GM18870 (cell line): ENCODE measurements at regions not wholly inside any gene's neighbourhood (a gene's known extent, or its start where the extent isn't known, plus 50 kb on each side); places are given as distances from the start of the nearest gene placed in this dataset.
A peak's percentile ranks its signal among the peaks of the same experiment; 100 is the strongest.

Experiments
- ATAC-seq: cut with Tn5 transposase; IDR thresholded peaks from one replicate; pipeline ENCODE4 v1.9.1; 2021; ENCODE audit warnings: moderate library complexity; ENCODE audit not compliant: unreplicated experiment

DNA sequence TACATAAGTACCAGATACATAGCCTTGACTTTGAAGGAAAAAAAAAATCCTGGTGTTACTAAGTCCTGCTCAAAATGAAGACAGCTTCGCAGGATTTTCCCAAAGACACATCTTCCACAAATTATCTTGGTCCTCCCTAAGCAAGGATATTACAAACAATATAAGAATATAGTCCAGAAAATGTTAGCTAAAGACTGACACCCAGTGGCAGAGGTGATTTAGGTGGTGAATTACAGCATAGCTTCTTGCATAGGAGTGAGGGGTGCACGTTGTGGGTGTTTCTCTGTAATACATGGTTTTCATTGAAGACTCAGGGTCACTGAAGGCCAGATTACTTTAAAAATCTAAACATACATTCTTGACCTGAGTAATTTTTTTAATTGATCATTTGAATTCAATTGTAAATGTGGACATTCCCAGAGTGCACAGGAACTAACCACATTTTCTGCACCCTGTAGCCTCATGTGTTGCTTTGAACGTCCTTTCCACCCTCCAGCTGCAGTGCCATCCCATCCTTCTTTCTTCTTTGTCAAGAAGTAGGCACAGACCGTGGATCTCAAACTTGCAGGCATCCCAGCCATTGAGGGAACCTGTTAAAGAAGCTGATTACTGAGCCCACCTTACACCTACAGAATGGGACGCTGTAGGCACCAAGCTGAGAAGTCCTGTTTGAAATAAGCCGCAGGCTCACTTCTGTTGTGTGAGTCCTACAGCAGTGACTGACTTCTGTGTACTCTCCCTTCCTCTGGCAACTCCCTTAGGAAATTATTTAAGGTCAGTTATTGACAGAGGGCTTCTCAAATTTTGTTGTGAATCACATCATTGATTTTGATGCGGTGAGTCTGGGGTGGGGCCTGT is 102.6 kb downstream of the PERP start:
- ATAC-seq: peak; percentile 61

DNA sequence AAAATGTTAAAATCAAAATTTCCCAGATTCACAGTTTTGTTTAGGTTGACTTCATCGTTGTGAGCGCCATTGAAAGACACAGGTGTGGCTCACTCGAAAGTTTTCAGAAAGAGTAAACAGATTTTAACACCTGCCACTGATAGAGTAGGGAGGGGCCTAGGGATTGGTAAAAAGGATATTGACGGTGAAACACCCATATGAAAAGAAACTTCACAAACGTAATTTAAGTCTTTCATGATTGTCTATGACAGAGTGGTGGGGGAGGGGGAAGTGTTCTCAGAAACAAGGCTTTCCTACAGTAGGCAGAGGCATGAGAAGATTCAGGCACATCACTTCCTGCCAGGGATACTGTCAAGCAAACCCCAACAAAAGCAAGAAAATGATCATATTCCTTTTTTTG is 101.4 kb downstream of the PERP start:
- no peak for ATAC-seq

DNA sequence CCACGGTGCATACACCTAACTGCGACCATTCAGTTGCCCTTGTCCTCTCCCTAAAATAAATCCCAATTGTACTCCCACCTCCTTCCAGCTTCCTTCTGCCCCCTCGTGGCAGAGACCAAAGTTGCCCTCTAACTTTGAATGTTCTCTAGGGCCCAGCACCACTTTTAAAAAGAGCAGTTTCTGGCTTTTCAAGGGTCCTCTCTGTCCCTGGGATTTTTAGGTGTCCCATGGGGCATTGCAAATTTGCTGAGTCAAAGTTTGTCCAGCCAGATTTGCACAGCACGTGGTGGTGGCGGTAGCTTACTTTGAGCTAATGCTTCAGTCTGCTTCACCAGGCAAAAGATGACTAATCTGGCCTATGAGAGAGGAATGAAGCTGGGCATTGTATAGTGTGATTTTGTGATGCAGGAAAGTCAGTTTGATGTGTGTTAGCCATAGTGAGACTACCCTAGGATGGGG is 100.2 kb downstream of the PERP start:
- no peak for ATAC-seq

DNA sequence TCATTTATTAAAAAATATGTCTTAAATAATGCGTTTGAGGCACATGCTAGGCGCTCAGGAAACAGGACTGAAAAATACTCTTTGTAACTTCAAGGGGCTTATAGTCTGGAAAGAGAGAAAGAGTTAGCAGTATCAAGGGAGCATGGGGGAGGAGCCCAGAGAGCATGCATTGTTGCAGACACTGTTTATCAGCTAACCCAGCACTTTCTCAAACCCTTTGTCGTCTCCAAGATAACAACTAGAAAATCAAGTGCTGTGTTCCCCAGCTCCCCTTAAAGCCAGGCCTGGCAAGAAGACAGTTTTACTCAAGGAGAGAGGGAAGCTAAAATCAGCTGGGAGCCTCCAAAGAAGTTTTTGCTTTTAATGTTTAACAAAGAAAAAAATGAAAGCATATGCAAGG is 98.4 kb downstream of the PERP start:
- no peak for ATAC-seq

DNA sequence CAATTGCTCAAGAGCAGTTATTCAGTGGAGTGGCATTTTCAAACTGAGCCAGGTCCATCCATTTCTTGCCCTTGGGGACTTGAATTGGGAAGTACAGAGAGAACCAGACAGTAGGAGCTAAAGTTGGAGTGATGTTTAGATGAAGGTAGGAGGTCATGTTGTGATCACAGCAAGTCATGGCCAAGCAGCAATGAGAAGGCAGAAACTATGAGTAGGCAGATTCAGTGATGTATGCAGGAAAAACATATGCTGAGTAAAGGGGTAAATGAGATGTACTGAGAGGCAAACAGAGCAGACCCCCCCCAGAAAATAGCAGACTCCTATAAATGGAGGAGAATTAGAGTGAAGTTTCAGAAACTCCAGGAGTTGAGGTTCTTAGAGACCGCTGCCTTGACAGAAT is 95.8 kb downstream of the PERP start:
- no peak for ATAC-seq

DNA sequence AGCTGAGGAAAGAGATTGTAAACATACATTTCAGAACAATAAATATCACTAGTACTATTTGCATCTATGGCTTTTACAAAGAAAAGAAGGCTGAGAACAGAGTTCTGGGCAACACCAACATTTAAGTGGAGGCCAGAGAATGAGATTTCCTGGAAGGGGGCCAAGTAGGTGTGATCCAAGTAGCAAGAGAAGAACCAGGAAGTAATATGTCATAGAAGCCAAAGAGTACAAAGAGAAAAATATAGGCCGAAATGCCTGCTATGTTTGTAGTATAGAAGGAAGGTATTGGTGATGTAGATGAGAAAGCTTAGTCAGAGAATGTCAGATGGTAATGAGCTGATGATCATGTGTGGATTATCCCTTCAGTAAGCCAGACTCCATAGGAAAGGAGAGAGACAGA is 94.5 kb downstream of the PERP start:
- no peak for ATAC-seq

DNA sequence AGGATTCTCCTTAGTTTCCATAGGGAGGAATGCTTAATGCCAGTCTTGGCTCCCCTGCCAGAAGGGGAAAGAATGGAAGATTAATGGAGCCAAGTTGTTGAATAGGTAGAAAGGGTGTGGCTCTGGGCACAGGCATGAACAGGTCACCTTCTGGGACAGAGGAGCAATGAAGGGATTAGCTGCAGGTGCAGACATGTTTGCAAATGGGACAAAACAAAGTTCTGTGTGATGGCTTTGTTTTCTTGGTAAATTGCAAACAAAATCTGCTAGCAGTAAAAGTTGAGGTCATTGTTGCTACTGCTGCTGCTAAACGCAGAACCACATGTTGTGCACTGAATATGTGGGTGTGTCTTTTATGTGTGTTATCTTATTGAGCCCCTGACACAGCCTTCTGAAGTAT is 93.3 kb downstream of the PERP start:
- ATAC-seq: no peak

DNA sequence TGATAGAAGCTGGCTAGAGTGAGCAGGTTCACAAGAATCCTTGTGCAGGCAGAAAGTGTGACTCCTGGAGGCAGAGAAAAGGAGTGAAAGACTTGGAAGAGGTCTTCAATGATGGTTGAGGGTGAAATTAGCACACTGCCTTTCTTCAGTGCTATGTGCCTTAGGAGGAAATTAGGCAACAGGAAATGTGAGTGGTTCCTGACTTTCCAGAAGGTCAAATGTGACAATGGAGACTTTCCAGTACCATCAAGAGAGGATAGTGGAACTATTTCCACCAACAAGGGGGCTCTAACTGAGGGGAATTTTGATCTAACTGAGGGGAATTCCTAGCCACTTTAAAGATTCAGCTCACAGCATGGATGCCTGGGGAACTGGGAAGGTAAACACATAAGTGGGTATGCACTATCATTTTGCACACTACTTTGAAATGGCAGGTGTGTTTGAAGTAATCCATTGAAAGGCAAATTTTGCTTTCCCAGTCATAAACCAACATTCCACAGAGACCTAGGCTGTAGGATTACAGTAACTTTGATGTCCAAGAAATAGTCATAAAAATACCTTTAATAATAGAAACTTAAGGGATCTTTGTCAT is 90.0 kb downstream of the PERP start:
- ATAC-seq: no peak

DNA sequence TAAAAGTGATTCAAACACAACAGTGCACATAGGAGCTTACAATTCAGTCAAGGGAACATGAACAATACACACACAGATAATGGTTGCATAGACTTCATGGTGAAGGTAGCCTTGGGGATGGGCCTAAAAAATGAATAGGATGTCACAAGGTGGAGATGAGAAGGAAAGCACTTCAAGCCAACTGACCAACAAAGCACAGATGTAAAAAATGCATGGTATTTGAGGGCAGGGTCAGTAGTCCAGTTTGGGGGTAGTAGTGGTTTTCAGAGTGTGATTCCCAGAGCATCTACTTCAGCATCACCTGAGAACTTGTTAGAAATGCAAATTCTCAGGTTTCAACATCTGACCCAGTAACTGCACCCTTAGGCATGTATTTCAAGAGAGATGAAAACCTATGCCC is 88.9 kb downstream of the PERP start:
- no peak for ATAC-seq

DNA sequence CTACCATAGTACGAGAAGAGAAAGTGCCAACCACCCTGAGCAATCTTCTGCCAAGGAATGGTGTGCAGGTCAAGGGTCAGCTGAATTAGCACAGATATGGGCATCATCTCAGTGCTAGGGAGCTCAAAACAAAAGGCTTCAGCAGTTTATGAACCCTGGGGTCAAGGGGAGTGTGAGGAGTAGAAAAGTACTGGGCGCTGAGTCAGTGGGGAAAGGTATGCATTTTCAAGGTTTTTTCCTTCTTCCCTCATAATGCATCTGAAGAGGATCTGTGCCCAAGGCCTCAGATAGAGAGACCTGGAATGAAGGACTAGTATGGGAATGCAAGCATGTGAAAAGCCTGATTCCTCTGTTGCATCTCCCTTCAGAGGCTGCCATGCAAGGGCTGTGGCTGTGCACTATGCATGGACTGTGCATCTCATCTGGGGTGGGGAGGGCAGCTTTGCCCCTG is 81.7 kb downstream of the PERP start:
- no peak for ATAC-seq

DNA sequence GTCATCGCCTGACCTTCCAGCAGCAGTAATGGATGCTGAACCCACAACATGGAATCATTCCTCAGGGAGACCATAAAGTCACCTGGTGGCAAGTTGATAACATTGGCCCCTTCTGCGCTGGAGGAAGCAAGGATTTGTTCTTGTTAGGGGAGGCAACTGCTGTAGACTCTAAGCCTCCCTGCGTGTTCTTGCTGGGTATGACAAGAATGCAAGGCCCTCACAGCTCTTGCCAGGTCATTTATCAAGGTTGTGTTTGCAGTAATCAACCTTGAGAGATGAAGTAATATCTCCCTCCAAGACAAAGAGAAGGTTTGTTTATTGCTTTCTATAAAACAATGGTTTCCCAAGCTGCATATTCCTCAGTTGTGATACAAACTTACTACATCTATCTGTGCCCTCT is 80.9 kb downstream of the PERP start:
- no peak for ATAC-seq

DNA sequence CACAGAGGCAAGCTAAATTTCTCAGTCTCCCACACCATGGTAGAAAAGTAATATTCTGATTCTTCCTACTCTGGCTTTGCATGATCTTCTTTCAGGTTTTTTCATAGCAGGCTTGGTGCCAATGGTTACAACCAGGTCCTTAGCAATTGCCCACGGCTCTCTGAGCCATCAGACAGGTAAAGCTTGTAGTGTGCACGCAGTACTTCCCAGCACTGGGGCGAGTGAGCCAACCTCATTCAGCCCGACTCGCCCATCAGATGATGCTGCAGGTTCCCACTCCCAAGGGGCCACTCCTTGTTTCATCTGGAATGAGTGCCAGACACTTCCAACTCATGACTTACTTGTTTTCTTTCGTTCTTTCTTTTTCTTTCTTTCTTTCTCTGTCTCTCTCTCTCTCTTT is 78.3 kb downstream of the PERP start:
- ATAC-seq: no peak

DNA sequence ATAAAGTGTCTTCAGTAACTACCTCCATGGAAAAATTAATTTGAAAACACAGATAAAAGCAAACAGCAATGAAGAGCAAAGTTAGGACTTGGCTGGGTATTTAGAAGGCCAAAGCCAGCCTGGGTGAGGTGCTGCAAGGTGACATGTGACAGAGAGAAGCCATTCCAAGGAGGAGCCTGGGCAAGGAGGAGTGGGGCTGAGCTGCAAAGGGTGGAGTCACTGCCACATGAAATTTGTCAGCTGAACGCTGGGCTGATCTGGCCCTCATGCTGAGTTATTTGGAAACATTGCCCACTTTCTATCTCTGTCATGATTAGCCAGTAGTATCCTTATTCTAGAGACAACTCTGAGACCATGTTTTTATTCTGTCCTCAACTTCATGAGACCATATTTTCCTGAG is 76.3 kb downstream of the PERP start:
- ATAC-seq: no peak

DNA sequence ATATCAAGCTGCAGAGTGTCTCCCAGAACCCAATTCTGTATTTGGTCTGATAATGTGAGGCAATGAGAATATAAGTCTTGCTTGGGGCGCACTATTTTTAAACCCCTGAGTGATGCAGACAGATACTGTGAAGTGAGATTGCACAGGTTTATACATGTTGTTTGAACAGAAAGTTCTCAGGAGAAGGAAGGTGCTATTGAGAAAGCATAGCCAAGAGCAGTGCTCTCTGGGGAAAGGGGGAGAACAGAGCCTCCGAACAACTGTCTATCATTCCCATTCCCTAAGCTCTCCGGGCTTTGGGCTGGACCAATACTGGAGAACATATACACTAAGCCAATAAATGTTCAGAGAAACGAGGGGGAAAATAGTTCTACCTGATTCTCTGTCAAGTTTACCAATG is 75.8 kb downstream of the PERP start:
- ATAC-seq: no peak

DNA sequence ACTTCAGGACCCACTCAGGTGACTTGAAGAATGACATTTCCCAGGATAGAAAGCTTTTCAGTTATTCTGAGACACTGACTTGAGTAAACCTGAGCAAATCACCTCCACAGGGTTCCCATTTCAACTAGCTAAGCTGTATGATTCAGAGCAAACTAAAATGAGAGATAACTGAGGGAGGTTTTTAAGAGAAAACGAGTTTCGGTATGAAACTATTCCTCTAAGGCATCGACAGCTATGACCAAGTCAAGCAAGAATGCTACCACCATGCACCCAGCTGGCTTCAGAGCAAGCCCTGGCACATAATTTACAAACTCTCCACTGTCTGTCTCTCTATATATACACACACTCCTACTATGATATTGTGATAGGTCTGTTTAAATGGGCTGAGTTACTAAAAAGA is 75.4 kb downstream of the PERP start:
- ATAC-seq: no peak

DNA sequence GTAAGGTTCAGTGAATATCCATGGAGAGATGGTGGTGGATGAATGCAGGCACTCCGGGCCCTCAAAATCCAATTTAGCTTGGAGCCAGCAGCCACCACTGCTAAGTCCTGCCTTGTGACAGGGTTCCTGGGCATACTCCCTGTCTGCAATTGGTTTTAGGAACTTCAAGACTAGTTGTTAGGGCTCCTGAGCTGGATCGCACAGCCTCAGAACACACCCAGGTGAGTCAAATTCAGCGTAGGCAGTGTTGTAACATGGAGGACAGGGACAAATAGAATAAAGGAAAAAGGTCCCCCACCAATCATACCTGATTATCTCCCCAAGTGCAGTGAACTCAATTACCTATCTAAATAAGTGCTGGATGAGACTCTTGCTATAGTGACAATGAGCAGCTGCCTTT is 74.6 kb downstream of the PERP start:
- no peak for ATAC-seq

DNA sequence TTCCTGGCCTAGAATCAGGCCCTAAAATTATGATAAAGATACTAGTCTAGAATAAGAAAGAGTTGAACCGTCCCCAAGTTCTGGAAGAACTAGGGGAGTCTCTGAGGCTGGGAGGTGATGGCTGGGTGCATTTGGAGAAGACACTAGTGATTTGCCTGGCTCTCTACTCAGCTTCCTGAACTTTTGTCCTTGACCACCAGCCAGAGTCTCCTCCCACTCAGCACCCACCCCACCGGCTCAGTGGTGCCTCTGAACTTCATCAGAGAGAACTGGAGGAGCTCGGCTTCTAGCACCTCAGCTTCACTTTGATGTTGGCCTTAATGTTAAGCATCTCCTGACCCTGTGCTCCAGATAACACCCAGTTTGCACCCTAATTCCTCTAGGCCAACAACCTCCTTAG is 73.0 kb downstream of the PERP start:
- ATAC-seq: no peak

DNA sequence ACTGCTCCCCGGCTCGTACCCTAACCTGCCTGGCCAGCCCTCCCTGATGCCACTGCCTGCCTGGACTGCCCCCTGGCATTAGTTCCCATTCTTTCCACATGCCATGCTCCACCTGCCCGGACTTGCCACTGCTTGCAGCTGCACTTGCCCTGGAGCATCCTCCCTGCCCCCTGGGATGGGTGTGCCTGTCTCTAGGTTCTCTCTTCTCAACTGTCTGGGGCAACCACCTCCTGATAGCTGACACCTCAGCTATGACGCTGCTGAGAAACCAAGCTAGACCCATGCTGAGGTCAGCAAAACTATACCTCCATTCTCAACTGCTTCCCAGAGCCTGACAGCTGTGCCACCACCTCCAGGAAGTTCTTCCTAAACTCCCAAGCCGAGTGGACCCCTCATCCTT is 72.1 kb downstream of the PERP start:
- no peak for ATAC-seq

DNA sequence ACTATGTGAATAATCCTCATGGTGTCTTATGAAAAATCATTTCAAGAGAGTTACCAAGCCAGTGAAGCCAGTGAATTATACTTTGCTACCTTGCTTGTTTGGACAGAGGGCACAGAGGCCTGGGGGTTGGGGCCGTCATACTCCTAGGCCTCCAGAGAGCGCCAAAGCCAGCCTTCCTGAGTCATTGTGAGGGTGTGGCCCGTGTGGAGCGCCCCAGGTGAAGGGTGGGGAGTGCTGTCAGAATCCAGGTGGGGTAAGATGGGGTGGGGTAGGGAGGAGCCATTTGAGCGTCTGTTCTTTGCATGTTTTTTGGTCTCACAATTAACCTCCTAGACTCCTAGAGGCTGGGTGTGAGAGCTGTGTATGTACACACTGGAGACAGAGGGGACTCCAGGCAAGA is 71.1 kb downstream of the PERP start:
- no peak for ATAC-seq

DNA sequence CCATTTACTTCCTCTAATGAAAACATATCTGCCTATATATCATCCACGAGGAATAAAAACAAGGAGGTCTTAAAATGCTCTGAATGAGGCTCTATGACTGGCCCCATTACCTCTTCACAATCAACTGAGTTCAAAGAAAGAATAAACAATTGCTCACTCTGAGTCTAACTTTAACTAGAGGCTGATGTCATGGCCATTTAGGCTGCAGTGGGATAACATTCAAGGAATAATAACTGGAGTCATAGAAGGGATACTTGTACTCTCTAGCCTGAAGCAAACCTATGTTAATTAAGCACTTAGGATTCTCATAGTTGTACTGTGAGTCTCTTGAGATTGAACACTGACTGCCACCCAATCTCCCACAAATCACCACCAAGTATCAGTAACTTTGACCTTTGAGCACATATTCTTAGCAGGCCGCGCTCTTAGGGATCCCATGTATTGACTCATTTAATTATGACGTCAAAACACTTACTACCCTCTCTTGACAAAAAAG is 70.2 kb downstream of the PERP start:
- ATAC-seq: no peak

DNA sequence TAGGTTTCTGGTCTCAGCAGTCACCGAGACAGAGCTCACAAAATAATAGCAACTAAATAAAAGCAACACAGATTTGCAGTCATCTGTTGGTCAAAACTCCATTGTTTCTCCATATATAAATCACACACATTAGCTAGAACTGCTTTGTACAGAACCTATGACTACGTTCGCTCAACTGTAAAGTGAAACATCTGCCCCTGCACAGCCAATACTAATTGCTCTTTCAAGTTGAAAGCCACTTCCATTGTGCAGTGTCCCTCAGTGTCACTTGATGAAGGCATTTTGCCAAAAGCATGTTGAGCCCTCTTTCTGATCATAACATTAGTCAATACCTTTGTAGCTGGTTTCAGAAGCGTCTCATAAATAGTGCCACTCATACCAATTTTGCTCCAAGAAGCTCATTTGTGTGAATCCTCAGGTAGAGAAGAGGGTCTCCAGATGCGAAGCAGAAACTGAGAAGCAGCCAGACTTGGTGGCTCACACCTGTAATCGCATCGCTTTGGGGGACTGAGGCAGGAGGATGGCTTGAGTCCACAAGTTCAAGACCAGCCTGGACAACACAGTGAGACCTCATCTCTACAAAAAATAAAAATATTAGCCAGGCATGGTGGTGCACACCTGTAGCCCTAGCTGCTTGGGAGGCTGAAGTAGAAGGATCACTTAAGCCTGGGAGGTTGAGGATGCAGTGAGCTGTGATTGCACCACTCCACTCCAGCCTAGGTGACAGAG is 68.9 kb downstream of the PERP start:
- ATAC-seq: no peak
